MM.1S (cell line): ENCODE measurements at regions not wholly inside any gene's neighbourhood (a gene's known extent, or its start where the extent isn't known, plus 50 kb on each side); places are given as distances from the start of the nearest gene placed in this dataset.

Experiments used
- EZH2phosphoT487 ChIP-seq: fragments of 300-600 bp; sonication (generic); IDR thresholded peaks from 2 replicates; pipeline ENCODE4 v1.6.1; 2018; ENCODE audit warnings: antibody characterized with exemption, low read length
- TF ChIP-seq, protein P1 (sequence below): fragments of 300-600 bp; sonication (generic); IDR thresholded peaks from 2 replicates; pipeline ENCODE4 v1.5.1; 2016; ENCODE audit warnings: antibody characterized with exemption, low read length, mixed read lengths

DNA sequence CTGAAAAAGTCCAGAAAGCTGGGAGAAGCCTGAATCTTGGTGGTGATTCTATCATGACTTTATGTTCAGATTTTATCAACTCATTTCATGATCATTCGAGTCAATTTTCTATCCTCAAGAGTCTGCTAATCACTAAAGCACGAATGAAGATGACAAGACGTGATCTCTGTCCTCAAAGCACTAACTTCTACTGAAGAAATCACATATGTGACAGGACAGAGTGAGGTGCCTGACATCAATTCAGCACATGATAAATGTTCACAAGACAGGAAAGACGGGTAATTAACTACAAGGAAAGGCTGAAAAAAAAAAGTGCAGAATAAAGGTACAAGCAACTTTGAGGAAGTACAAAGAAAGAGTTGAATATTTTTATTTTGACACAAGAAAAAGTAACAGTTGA lies 487.1 kb downstream of the EFNB2 start:
- TF ChIP-seq, protein P1, sequence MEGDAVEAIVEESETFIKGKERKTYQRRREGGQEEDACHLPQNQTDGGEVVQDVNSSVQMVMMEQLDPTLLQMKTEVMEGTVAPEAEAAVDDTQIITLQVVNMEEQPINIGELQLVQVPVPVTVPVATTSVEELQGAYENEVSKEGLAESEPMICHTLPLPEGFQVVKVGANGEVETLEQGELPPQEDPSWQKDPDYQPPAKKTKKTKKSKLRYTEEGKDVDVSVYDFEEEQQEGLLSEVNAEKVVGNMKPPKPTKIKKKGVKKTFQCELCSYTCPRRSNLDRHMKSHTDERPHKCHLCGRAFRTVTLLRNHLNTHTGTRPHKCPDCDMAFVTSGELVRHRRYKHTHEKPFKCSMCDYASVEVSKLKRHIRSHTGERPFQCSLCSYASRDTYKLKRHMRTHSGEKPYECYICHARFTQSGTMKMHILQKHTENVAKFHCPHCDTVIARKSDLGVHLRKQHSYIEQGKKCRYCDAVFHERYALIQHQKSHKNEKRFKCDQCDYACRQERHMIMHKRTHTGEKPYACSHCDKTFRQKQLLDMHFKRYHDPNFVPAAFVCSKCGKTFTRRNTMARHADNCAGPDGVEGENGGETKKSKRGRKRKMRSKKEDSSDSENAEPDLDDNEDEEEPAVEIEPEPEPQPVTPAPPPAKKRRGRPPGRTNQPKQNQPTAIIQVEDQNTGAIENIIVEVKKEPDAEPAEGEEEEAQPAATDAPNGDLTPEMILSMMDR: no peak
- no peak for TF ChIP-seq EZH2phosphoT487
